HCT116 (cell line): ENCODE measurements at regions not wholly inside any gene's neighbourhood (a gene's known extent, or its start where the extent isn't known, plus 50 kb on each side); places are given as distances from the start of the nearest gene placed in this dataset.

Experiments used
- ATAC-seq: fragments of 200-7000 bp; cut with Tn5 transposase; 2 replicates; pipeline ENCODE4 v1.9.1; 2020; ENCODE audit warnings: mild to moderate bottlenecking, moderate library complexity
- BruUV-seq: library from RNA; stranded (reverse); fragments of 400-500 nt; replicated peaks from 2 replicates; lab custom pipeline; 2021; lab: Mats Ljungman, UMichigan
- CTCF ChIA-PET: fragments of 300-600 bp; sonication (Branson Sonifier 250); formaldehyde crosslinking; loops from one replicate; lab custom pipeline; 2021; ENCODE audit warnings: antibody characterized with exemption; lab: Charles Lee
- POLR2A ChIA-PET: fragments of 300-600, 350-600 bp; sonication (Branson Sonifier 250); formaldehyde crosslinking; loops from one replicate; lab custom pipeline; 2021; ENCODE audit warnings: antibody characterized with exemption; lab: Charles Lee
- RAD21 ChIA-PET, 2 experiments: fragments of 300-600 bp; sonication (Branson Sonifier 250); formaldehyde crosslinking; loops; one replicate each; lab custom pipeline; 2023; ENCODE audit warnings: low total read pairs in 2 of 2; ENCODE audit not compliant: uncharacterized antibody in 2 of 2, unreplicated experiment in 2 of 2, low non-redundant PET in 1 of 2; lab: Charles Lee
- DNase-seq: peaks from one replicate; pipeline ENCODE4 v3.0.0-alpha.2; 2010; ENCODE audit warnings: low read depth, low spot score
- H2AFZ ChIP-seq: fragments of 200-600 bp; shearing (Covaris generic), sonication (generic); 2 replicates; pipeline ENCODE4 v1.6.1; 2017; ENCODE audit warnings: low read depth, mixed run types, mixed read lengths, antibody characterized with exemption, low read length; ENCODE audit not compliant: poor library complexity, severe bottlenecking
- H3K27ac ChIP-seq: 2 replicates; pipeline ENCODE4 v1.5.1; 2012; ENCODE audit warnings: low read depth, low read length
- H3K27me3 ChIP-seq: fragments of 200-600 bp; sonication (generic); 2 replicates; pipeline ENCODE4 v1.6.1; 2016; ENCODE audit warnings: mixed run types, low read length, mixed read lengths; ENCODE audit not compliant: insufficient read depth
- H3K36me3 ChIP-seq, 2 experiments: fragments of 200-500 bp in 1 of 2; fragments of 200-600 bp in 1 of 2; sonication (Bioruptor generic) in 1 of 2; sonication (generic) in 1 of 2; 2 replicates each; pipeline versions ENCODE4 v1.5.1 to v1.6.1; 2014 to 2016; ENCODE audit warnings: low read length in 2 of 2, inconsistent platforms in 1 of 2, mixed read lengths in 1 of 2, mixed run types in 1 of 2; ENCODE audit not compliant: insufficient read depth in 2 of 2, control insufficient read depth in 1 of 2
- H3K4me1 ChIP-seq, 2 experiments: fragments of 200-600 bp in 1 of 2; sonication (generic) in 1 of 2; 2 replicates each; pipeline versions ENCODE4 v1.5.1 to v1.6.1; 2012 to 2017; ENCODE audit warnings: low read length in 2 of 2, inconsistent platforms in 1 of 2, mild to moderate bottlenecking in 1 of 2, mixed read lengths in 1 of 2, mixed run types in 1 of 2, moderate library complexity in 1 of 2; ENCODE audit not compliant: insufficient read depth in 2 of 2, control insufficient read depth in 1 of 2
- H3K4me2 ChIP-seq: fragments of 200-600 bp; sonication (generic); 2 replicates; pipeline ENCODE4 v1.6.1; 2017; ENCODE audit warnings: mixed run types, low read length, mixed read lengths
- H3K4me3 ChIP-seq, 2 experiments: fragments of 200-600 bp in 1 of 2; sonication (generic) in 1 of 2; replicated peaks in 1 of 2; 2 replicates each; pipeline ENCODE4 v1.5.1; 2011 to 2016; ENCODE audit warnings: low read length in 2 of 2, control low read depth in 1 of 2, low read depth in 1 of 2, mild to moderate bottlenecking in 1 of 2, mixed read lengths in 1 of 2, mixed run types in 1 of 2
- H3K79me2 ChIP-seq: fragments of 200-600 bp; sonication (generic); 2 replicates; pipeline ENCODE4 v1.6.1; 2017; ENCODE audit warnings: mild to moderate bottlenecking, mixed run types, low read length, moderate library complexity, mixed read lengths; ENCODE audit not compliant: insufficient read depth
- H3K9ac ChIP-seq: fragments of 200-600 bp; sonication (generic); 2 replicates; pipeline ENCODE4 v1.6.1; 2016; ENCODE audit warnings: low read length, mixed read lengths
- H3K9me2 ChIP-seq: fragments of 200-600 bp; sonication (generic), shearing (Covaris generic); 2 replicates; pipeline ENCODE4 v1.6.1; 2017; ENCODE audit warnings: mixed run types, mild to moderate bottlenecking, moderate library complexity; ENCODE audit not compliant: insufficient read depth
- H3K9me3 ChIP-seq, 2 experiments: fragments of 200-500 bp in 1 of 2; fragments of 200-600 bp in 1 of 2; sonication (Bioruptor generic) in 1 of 2; sonication (generic) in 1 of 2; 2 replicates each; pipeline ENCODE4 v1.6.1; 2014 to 2017; ENCODE audit warnings: low read length in 2 of 2, mixed read lengths in 2 of 2, inconsistent platforms in 1 of 2, low read depth in 1 of 2, mild to moderate bottlenecking in 1 of 2, mixed run types in 1 of 2, moderate library complexity in 1 of 2; ENCODE audit not compliant: control insufficient read depth in 1 of 2, insufficient read depth in 1 of 2
- H4K20me1 ChIP-seq: fragments of 200-600 bp; sonication (generic), shearing (Covaris generic); 2 replicates; pipeline ENCODE4 v1.6.1; 2017; ENCODE audit warnings: mixed run types, mild to moderate bottlenecking, moderate library complexity; ENCODE audit not compliant: insufficient read depth
- CBX3 ChIP-seq: IDR thresholded peaks from 2 replicates; pipeline ENCODE4 v1.6.1; 2012; ENCODE audit warnings: low read depth
- CEBPB ChIP-seq: IDR thresholded peaks from 2 replicates; pipeline ENCODE4 v1.6.1; 2012; ENCODE audit warnings: low read depth
- CTCF ChIP-seq, 3 experiments: fragments of 200-600 bp in 1 of 3; sonication (generic) in 1 of 3; IDR thresholded peaks in 2 of 3; conservative IDR thresholded peaks in 1 of 3; 2 replicates each; pipeline ENCODE4 v1.5.1; 2012 to 2017; ENCODE audit warnings: low read depth in 2 of 3, low read length in 2 of 3, antibody characterized with exemption in 1 of 3, borderline replicate concordance in 1 of 3, control low read depth in 1 of 3, mild to moderate bottlenecking in 1 of 3, mixed read lengths in 1 of 3, mixed run types in 1 of 3, moderate library complexity in 1 of 3; ENCODE audit not compliant: insufficient read depth in 1 of 3
- ELF1 ChIP-seq: IDR thresholded peaks from 2 replicates; pipeline ENCODE4 v1.6.1; 2012; ENCODE audit warnings: low read depth, borderline replicate concordance
- EZH2 ChIP-seq: fragments of 200-600 bp; sonication (generic); IDR thresholded peaks from 2 replicates; pipeline ENCODE4 v1.6.1; 2017; ENCODE audit warnings: antibody characterized with exemption, mixed run types
- EZH2phosphoT487 ChIP-seq: fragments of 200-600 bp; IDR thresholded peaks from 2 replicates; pipeline ENCODE4 v1.6.1; 2018; ENCODE audit warnings: antibody characterized with exemption, borderline replicate concordance
- JUND ChIP-seq: IDR thresholded peaks from 2 replicates; pipeline ENCODE4 v1.6.1; 2012
- POLR2A ChIP-seq: IDR thresholded peaks from 2 replicates; pipeline ENCODE4 v1.7.0; 2011; ENCODE audit warnings: borderline replicate concordance; ENCODE audit not compliant: insufficient read depth, insufficient read length; ENCODE audit errors: extremely low read depth
- POLR2AphosphoS5 ChIP-seq: IDR thresholded peaks from 2 replicates; pipeline ENCODE4 v1.6.1; 2011; ENCODE audit warnings: mild to moderate bottlenecking, low read depth, low read length, moderate library complexity
- SIN3A ChIP-seq: IDR thresholded peaks from 2 replicates; pipeline ENCODE4 v1.6.1; 2012; ENCODE audit warnings: low read depth
- SP1 ChIP-seq: IDR thresholded peaks from 2 replicates; pipeline ENCODE4 v1.6.1; 2012; ENCODE audit warnings: low read depth
- ZBTB33 ChIP-seq: IDR thresholded peaks from 2 replicates; pipeline ENCODE4 v1.6.1; 2011; ENCODE audit warnings: mild to moderate bottlenecking, low read length, moderate library complexity; ENCODE audit not compliant: insufficient replicate concordance; ENCODE audit errors: extremely low read depth
- ZNF274 ChIP-seq: fragments of 200-500 bp; sonication (Bioruptor generic); IDR thresholded peaks from 2 replicates; pipeline ENCODE4 v1.6.1; 2014; ENCODE audit warnings: mild to moderate bottlenecking, low read depth, low read length, inconsistent platforms
- intact Hi-C: fragments of 100-400 bp; cut with micrococcal nuclease; formaldehyde crosslinking; loops from 2 replicates; pipeline ENCODE4 v1.10.0; 2022

- BruUV-seq = no TSS peak
- RAD21 ChIA-PET = no interaction called here
- no peaks in the 10 kb centered on the region for H3K9me2 ChIP-seq
These were observed 1226.8 kb upstream of the MAP3K7 start for GRCh38 chr6:91813641-91814040.

More at GRCh38 chr6:91813641-91814040, 1226.8 kb upstream of the MAP3K7 start:
- Histone ChIP-seq H4K20me1 (no peaks in the 10 kb centered on the region), H3K27ac (no peak overlapping the region), H3K9me3 (peaks cover 0 to 16% of the 10 kb centered on the region in 2 experiments; a peak in 3 of 4 replicates), H3K4me3 (no peak overlapping the region), H3K4me2 (no peak overlapping the region), H3K79me2 (no peaks in the 10 kb centered on the region), H3K4me1 (no peaks in the 10 kb centered on the region), H3K27me3 (no peaks in the 10 kb centered on the region), H3K9ac (no peak overlapping the region), H2AFZ (no peak overlapping the region), H3K36me3 (no peaks in the 10 kb centered on the region)
- DNase-seq (no peak), ATAC-seq (no peak)
- intact Hi-C loops = no loop called here
- TF ChIP-seq ZNF274 = no peak
- TF ChIP-seq SP1 = no peak
- no peak for TF ChIP-seq ELF1
- no peak for TF ChIP-seq CEBPB
- no peak for TF ChIP-seq JUND
- TF ChIP-seq SIN3A = no peak
- no peak for TF ChIP-seq CBX3
- no peak for TF ChIP-seq POLR2AphosphoS5
- no peak for TF ChIP-seq EZH2phosphoT487
- TF ChIP-seq CTCF (IDR thresholded peaks at IDR 0.05 in 2 of 3, conservative IDR thresholded peaks at IDR 0.05 in 1 of 3; ENCODE audit: borderline replicate concordance in 1 of 3, insufficient read depth in 1 of 3, low read depth in 2 of 3, low read length in 2 of 3) = no peak
- no peak for TF ChIP-seq POLR2A
- TF ChIP-seq EZH2 = no peak
- TF ChIP-seq ZBTB33 = no peak
- ChIA-PET CTCF (no interaction called here), POLR2A (no interaction called here)
